Neural progenitor cell (in vitro differentiated cells): ENCODE measurements at regions not wholly inside any gene's neighbourhood (a gene's known extent, or its start where the extent isn't known, plus 50 kb on each side); places are given as distances from the start of the nearest gene placed in this dataset.
"Not testable (repeated sequence)": the region's sequence is repeated elsewhere in the genome, so short reads cannot be mapped to it uniquely, and the experiment has no call there.

Experiments
- DNase-seq: peaks from one replicate; pipeline ENCODE4 v3.0.0-alpha.2; 2016; ENCODE audit warnings: low spot score
- H2AFZ ChIP-seq: fragments of 200-600 bp; sonication (generic); replicated peaks from 2 replicates; pipeline ENCODE4 v1.6.1; 2016; ENCODE audit warnings: antibody characterized with exemption
- H3F3A ChIP-seq: fragments of 200-600 bp; sonication (generic); 2 replicates; pipeline ENCODE4 v1.6.1; 2016; ENCODE audit warnings: antibody characterized with exemption, low read depth
- H3K27ac ChIP-seq: fragments of 200-600 bp; sonication (generic); 2 replicates; pipeline ENCODE4 v1.5.1; 2016; ENCODE audit warnings: mild to moderate bottlenecking
- H3K27me3 ChIP-seq: fragments of 200-600 bp; sonication (generic); 2 replicates; pipeline ENCODE4 v1.6.1; 2016; ENCODE audit warnings: mild to moderate bottlenecking, moderate library complexity
- H3K36me3 ChIP-seq: fragments of 200-600 bp; sonication (generic); 2 replicates; pipeline ENCODE4 v1.5.1; 2016
- H3K4me1 ChIP-seq: fragments of 200-600 bp; sonication (generic); 2 replicates; pipeline ENCODE4 v1.6.1; 2016; ENCODE audit warnings: mixed run types
- H3K4me2 ChIP-seq: fragments of 200-600 bp; sonication (generic); 2 replicates; pipeline ENCODE4 v1.6.1; 2016
- H3K4me3 ChIP-seq: fragments of 200-600 bp; sonication (generic); 2 replicates; pipeline ENCODE4 v1.5.1; 2016
- H3K79me2 ChIP-seq: fragments of 200-600 bp; sonication (generic); 2 replicates; pipeline ENCODE4 v1.6.1; 2016; ENCODE audit warnings: low read depth
- H3K9ac ChIP-seq: fragments of 200-600 bp; sonication (generic); 2 replicates; pipeline ENCODE4 v1.6.1; 2016
- H3K9me3 ChIP-seq: fragments of 200-600 bp; sonication (generic); 2 replicates; pipeline ENCODE4 v1.5.1; 2016; ENCODE audit warnings: low read depth
- H4K20me1 ChIP-seq: fragments of 200-600 bp; sonication (generic); 2 replicates; pipeline ENCODE4 v1.6.1; 2016; ENCODE audit warnings: low read depth
- H3K27ac Mint-ChIP-seq: 3 replicates; pipeline ENCODE4 v1.8.0; 2021; ENCODE audit warnings: mixed read lengths
- H3K27me3 Mint-ChIP-seq: 2 replicates; pipeline ENCODE4 v1.8.0; 2022; ENCODE audit warnings: low read depth, mild to moderate bottlenecking, inconsistent platforms, moderate library complexity, mixed read lengths; ENCODE audit not compliant: insufficient read depth
- H3K36me3 Mint-ChIP-seq: 3 replicates; pipeline ENCODE4 v1.8.0; 2021; ENCODE audit warnings: mixed read lengths
- H3K4me1 Mint-ChIP-seq: 3 replicates; pipeline ENCODE4 v1.8.0; 2021; ENCODE audit warnings: mixed read lengths
- H3K4me3 Mint-ChIP-seq: 3 replicates; pipeline ENCODE4 v1.8.0; 2021; ENCODE audit warnings: mild to moderate bottlenecking, moderate library complexity, mixed read lengths
- H3K9me3 Mint-ChIP-seq: 3 replicates; pipeline ENCODE4 v1.8.0; 2020; ENCODE audit warnings: mixed read lengths
- CTCF ChIP-seq: fragments of 200-600 bp; sonication (generic); IDR thresholded peaks from 2 replicates; pipeline ENCODE4 v1.5.1; 2017; ENCODE audit warnings: antibody characterized with exemption, mild to moderate bottlenecking
- EZH2 ChIP-seq: fragments of 200-600 bp; sonication (generic); IDR thresholded peaks from 2 replicates; pipeline ENCODE4 v1.6.1; 2017; ENCODE audit warnings: antibody characterized with exemption, mild to moderate bottlenecking, moderate library complexity
- EZH2phosphoT487 ChIP-seq: fragments of 200-600 bp; sonication (generic); IDR thresholded peaks from 2 replicates; pipeline ENCODE4 v1.6.1; 2017; ENCODE audit warnings: antibody characterized with exemption

- Histone ChIP-seq H3K4me2 (no peak overlapping the region), H4K20me1 (no peaks in the 10 kb centered on the region), H3K9me3 (no peaks in the 10 kb centered on the region), H3K36me3 (no peaks in the 10 kb centered on the region), H2AFZ (no peak overlapping the region), H3K79me2 (no peaks in the 10 kb centered on the region), H3K9ac (no peak overlapping the region), H3K4me1 (no peaks in the 10 kb centered on the region), H3K27ac (no peak overlapping the region), H3K27me3 (no peaks in the 10 kb centered on the region), H3K4me3 (no peak overlapping the region), H3F3A (no peaks in the 10 kb centered on the region)
- Mint-ChIP-seq H3K27ac (no peak overlapping the region), H3K36me3 (peaks cover 2% of the 10 kb centered on the region), H3K9me3 (peaks cover 8% of the 10 kb centered on the region), H3K4me3 (no peak overlapping the region), H3K4me1 (no peaks in the 10 kb centered on the region), H3K27me3 (no peaks in the 10 kb centered on the region)
- DNase-seq: no peak
- no peak for TF ChIP-seq EZH2
These were observed 1494.4 kb upstream of the NUDT12 start for GRCh38 chr5:105057001-105057436.

GRCh38 chr5:105054406-105054805 lies 1491.8 kb upstream of the NUDT12 start:
- Histone ChIP-seq H2AFZ (no peak overlapping the region), H3K4me3 (no peak overlapping the region), H3K27me3 (no peaks in the 10 kb centered on the region), H4K20me1 (no peaks in the 10 kb centered on the region), H3K9me3 (no peaks in the 10 kb centered on the region), H3K79me2 (no peaks in the 10 kb centered on the region), H3K4me1 (no peaks in the 10 kb centered on the region), H3F3A (no peaks in the 10 kb centered on the region), H3K36me3 (no peaks in the 10 kb centered on the region), H3K4me2 (no peak overlapping the region), H3K9ac (no peak overlapping the region), H3K27ac (no peak overlapping the region)
- Mint-ChIP-seq H3K36me3 (peaks cover 2% of the 10 kb centered on the region), H3K9me3 (peaks cover 21% of the 10 kb centered on the region), H3K27ac (no peak overlapping the region), H3K4me1 (no peaks in the 10 kb centered on the region), H3K27me3 (no peaks in the 10 kb centered on the region), H3K4me3 (no peak overlapping the region)
- DNase-seq: no peak
- TF ChIP-seq EZH2 (no peak), EZH2phosphoT487 (no peak), CTCF (no peak)

GRCh38 chr5:105042623-105043022 lies 1480.0 kb upstream of the NUDT12 start:
- no peak overlapping the region for H3K4me2 ChIP-seq
- no peaks in the 10 kb centered on the region for H3K27me3 ChIP-seq
- no peak overlapping the region for H3K27ac ChIP-seq
- DNase-seq: no peak
- H3K9ac ChIP-seq: no peak overlapping the region
- no peaks in the 10 kb centered on the region for H3K36me3 Mint-ChIP-seq
- no peak overlapping the region for H2AFZ ChIP-seq
- H3K9me3 Mint-ChIP-seq: no peaks in the 10 kb centered on the region
- no peak overlapping the region for H3K27ac Mint-ChIP-seq
- no peaks in the 10 kb centered on the region for H3K79me2 ChIP-seq
- H3K4me3 ChIP-seq: no peak overlapping the region
- no peaks in the 10 kb centered on the region for H4K20me1 ChIP-seq
- no peaks in the 10 kb centered on the region for H3F3A ChIP-seq
- H3K4me1 Mint-ChIP-seq: no peaks in the 10 kb centered on the region
- no peak overlapping the region for H3K4me3 Mint-ChIP-seq
- no peaks in the 10 kb centered on the region for H3K9me3 ChIP-seq
- H3K36me3 ChIP-seq: no peaks in the 10 kb centered on the region
- no peak for TF ChIP-seq EZH2
- no peak for TF ChIP-seq EZH2phosphoT487
- no peaks in the 10 kb centered on the region for H3K4me1 ChIP-seq
- no peaks in the 10 kb centered on the region for H3K27me3 Mint-ChIP-seq

DNA sequence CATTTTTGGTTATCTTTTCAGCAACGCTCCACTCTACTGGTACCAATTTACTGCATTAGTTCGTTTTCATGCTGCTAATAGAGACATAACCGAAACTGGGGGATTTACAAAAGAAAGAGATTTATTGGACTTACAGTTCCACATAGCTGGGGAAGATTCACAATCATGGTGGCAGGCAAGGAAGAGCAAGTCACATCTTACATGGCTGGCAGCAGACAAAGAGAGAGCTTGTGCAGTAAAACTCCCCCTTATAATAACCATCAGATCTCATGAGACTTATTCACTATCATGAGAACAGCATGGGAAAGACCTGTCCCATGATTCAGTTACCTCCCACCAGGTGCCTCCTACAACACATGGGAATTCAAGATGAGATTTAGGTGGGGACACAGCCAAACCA lies 1474.2 kb upstream of the NUDT12 start:
- not testable (repeated sequence) for H3K36me3 ChIP-seq, H3K4me1 ChIP-seq, H3K9me3 Mint-ChIP-seq, H3K27me3 Mint-ChIP-seq, H2AFZ ChIP-seq, H3K27ac Mint-ChIP-seq, H3K4me1 Mint-ChIP-seq, H3K4me3 Mint-ChIP-seq, H3K4me2 ChIP-seq, DNase-seq, H3K9ac ChIP-seq, H3K9me3 ChIP-seq, H3K79me2 ChIP-seq, H3K27me3 ChIP-seq, H3K4me3 ChIP-seq, H4K20me1 ChIP-seq, H3F3A ChIP-seq, H3K36me3 Mint-ChIP-seq, H3K27ac ChIP-seq

- H3K36me3 Mint-ChIP-seq: no peaks in the 10 kb centered on the region
- H3K4me3 Mint-ChIP-seq: no peak overlapping the region
- no peak for TF ChIP-seq CTCF
- no peak for TF ChIP-seq EZH2phosphoT487
- no peak for TF ChIP-seq EZH2
- no peaks in the 10 kb centered on the region for H3K36me3 ChIP-seq
- H3K9me3 ChIP-seq: no peaks in the 10 kb centered on the region
- H3K27ac Mint-ChIP-seq: no peak overlapping the region
- H3K9me3 Mint-ChIP-seq: peaks cover 6% of the 10 kb centered on the region
- H3K4me3 ChIP-seq: no peak overlapping the region
- no peak overlapping the region for H3K9ac ChIP-seq
- H3K79me2 ChIP-seq: no peaks in the 10 kb centered on the region
- no peak overlapping the region for H3K27ac ChIP-seq
- no peaks in the 10 kb centered on the region for H3K27me3 ChIP-seq
- no peak overlapping the region for H3K4me2 ChIP-seq
- no peaks in the 10 kb centered on the region for H4K20me1 ChIP-seq
- no peak for DNase-seq
- no peaks in the 10 kb centered on the region for H3K4me1 Mint-ChIP-seq
- H2AFZ ChIP-seq: no peak overlapping the region
- no peaks in the 10 kb centered on the region for H3F3A ChIP-seq
- no peaks in the 10 kb centered on the region for H3K27me3 Mint-ChIP-seq
- H3K4me1 ChIP-seq: no peaks in the 10 kb centered on the region
These were observed 1471.8 kb upstream of the NUDT12 start for GRCh38 chr5:105034401-105034763.
